ENCODE measurements at regions not wholly inside any gene's neighbourhood (a gene's known extent, or its start where the extent isn't known, plus 50 kb on each side); places are given as distances from the start of the nearest gene placed in this dataset.

DNA sequence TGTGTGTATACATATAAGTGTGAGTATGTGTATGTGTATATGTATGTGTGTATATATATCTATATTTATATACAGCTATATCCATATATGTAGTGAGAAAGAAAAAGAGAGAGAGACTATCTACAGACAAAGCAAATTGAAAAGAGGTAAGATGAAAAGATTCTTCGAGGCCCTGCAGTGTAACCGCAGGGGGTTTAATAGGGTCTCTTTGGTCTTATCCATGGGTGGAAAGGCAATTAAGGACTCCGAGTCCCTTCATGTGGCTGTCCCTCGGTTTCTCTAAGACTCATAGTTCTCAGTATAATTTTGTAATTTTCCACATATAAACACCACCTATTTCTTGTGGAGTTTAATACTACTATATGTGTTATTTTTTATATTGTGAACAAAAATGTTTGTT lies 50.6 kb upstream of the JAZF1 start:
- no peak for DNase-seq

DNA sequence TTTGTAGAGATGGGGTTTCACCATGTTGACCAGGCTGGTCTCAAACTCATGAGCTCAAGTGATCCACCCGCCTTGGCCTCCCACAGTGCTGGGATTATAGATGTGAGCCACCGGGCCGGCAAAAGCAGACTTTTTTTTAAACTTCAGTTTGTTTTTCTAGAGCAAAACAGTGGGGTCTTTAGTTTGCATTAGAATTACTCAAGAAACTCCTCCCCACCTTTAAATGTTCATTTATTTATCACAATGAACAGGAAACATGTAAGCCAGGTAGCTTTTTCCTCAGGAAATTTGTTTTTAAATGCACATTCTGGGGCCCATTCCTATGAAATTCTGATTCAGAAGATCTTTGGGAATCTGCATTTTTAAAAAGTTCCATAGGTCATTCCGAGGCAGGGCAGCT lies 56.0 kb upstream of the JAZF1 start:
- no peak for DNase-seq

DNA sequence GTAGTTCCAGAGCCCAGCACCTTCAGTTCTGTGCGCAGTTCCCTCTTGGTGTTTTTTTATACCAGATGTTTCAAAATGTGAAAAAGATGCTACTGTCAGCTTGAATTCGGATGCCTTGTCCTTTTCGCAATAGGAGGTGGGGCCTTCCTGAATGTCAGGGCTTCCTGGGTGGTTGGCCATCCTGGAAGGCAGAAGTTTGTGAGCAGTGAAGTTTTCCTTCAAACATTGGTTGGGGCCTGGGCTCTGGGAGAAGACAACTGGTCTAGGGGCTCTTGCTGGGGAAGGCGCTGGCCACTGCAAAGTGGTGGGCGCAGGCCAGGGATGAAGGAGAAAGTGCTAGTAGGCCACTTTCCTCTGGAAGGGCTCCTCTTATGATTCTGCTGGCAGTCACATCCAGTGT lies 56.8 kb upstream of the JAZF1 start:
- no peak for DNase-seq

DNA sequence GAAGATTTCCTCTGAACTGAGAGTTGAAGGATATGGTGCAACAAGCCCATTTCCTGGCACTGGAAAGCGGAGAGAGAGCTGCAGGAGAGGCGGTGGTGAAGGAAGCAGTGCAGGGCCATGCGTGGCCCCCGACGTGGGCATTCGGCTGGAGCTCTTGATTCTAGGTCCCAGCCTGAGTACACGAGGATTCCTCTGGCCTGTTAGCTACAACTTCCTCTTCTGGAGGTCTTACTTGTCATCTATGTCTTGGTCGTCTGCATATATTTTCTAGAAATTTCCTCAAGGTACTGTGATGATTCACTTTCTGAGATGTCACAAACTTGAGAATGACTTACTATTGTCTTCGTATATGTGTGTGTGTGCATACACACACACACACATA lies 59.2 kb upstream of the JAZF1 start:
- DNase-seq: no peak

DNA sequence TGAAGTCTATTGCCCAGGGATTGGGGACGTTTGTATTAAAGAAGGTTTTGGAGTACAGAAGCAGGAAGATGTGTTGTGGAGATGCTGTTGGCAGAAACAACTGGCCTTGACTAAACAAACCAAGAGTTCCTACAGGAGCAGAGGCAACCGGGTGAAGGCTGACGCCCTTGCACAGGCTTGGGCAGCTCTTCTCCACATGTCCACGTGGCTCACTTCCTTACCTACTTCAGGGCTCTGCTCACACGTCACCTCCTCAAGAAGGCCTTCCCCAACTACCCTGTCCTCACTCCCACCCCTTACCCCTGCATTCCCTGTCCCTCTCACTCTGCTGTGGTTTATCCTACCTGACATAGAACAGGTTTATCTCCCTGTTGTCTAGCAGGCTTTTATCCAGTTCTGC lies 59.9 kb upstream of the JAZF1 start:
- DNase-seq: no peak

DNA sequence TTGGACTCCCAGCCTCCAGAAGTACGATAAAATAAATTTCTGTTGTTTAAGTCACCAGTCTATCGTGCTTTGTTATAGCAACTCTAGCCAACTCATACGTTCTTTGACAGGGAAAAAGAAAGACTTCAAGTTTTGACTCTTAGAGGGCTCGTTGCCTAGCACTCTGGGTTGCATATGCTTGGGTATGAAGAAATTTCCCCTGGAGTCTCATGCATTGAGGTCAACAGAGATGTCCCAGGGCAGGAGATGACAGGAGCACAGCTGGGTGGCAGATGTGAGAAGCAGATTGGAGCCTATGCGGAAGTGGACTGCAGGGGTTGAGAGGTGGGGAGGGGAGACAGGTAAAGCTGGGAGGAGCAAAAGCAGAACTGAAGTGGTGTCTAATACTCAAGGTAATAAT lies 63.3 kb upstream of the JAZF1 start:
- DNase-seq: no peak

DNA sequence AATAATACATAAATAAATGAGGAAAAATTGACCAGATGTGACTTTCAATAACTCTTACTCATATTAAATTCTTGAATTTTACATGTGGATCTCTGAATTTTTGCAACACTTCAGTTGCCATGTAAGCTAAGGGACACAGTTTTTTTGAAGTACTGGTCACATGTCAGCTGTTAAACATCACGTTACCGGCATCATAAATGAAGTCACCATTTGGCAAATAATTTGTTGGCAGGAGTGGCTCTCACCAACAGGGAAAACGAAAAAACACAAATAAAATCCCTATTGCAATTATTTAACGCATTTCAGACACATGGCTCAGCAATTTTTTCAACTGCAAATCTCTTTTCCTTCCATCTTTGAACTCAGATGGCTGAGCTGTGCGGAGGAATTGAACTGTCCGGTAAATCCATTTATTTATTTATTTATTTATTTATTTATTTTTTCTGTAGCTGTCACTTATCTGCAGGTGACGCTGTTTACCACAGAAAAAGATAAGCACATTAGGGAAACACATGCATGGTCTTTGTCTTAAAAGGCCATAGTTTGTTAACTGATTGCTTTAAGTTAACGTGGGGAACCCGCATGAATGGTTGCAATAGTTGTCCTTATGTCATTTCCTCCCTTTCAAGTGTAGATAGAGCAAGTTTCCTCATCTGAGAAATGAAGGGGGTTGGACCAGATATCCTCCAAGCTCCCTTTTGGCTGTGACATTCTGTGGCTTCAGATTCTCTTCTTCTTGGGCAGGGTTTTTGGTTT lies 64.7 kb upstream of the JAZF1 start:
- no peak for DNase-seq

DNA sequence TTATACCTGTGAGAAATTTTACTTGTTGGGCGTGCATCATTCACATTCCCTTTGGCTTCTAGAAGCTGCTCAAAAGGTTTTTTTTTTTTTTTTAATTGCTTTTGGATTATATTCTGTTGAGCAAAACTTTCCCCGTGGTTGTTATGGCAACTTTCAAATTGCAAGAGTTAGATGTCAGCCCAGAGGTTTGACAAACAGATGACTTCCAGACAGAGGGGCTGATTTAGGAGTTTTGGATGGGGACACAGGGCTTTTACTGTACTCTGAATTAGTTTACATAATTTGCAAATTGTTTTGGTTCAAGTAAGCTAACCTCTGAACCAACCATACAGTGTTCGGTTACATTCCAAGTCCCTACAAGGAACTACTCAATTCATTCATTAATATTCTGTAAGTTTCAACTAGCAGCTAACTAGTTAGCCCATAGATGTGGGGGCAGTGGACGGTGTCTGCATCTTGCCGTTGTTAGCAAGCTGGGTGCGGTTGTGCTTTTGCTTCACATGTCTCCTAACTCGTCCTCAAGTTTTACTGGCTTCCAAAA lies 66.4 kb upstream of the JAZF1 start:
- no peak for DNase-seq

DNA sequence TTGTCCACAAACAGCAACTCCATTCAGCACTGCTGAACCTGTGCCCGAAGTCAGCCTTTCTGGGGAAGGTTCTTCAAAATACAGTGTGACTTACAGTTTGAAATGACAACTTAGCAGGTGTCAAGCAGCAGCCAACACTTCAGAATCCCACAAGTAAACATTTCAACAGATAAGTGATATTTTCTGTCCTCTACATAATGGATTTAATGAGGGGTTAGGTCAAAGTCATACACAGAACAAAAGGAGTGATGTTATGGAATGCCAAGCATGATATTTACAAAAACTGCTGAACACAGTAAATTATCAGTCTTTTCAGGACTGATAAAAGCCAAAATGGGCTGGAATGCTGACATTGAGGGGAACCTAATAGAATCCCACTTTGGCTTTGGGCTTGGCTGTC lies 77.6 kb upstream of the JAZF1 start:
- no peak for DNase-seq

DNA sequence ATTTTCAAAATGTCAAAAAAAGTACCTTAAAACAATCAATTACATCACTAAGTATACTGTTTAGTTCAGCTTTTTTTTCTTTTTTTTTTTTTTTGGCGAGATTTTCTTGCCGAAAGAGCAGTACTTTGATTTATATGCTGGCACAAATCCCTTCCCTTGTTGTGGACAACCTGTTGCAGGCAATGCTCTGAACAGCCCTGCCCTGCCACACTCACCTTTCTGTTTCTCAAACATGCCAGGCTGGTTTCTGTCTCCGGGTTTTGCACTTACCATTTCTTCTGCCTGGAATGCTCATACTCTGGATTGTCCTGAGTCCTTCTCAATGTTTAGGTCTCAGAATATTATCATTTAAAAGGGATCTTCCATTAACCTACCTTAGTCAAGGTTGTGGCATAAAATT lies 80.4 kb upstream of the JAZF1 start:
- DNase-seq: no peak

DNA sequence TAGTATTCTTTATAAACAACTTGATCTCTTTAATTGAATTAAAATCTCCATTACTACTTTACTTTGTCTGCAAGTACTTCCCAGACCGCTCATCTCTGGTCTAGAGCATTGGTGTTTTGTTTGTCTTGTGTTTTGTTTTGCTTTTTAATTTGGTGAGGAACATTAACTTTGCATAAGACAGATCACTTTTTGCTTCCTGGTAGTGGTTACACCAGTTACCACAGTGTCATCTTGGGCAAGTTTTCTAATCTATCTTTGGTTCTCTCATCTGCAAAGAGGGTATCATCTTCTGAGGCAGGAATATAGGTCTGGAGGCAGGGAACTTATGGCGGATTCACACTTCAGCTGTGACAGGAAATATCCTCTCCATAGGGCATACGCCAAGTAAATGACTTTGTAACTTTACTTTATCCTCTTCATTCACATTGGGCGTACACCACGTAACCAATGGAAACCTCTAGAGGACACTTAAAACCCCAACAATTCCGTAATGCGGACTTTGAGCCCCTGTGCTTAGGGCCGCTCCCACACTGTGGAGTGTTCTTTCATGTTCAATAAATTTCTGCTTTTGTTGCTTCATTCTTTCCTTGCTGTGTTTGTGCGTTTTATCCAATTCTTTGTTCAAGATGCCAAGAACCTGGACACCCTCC lies 83.2 kb upstream of the JAZF1 start:
- no peak for DNase-seq

DNA sequence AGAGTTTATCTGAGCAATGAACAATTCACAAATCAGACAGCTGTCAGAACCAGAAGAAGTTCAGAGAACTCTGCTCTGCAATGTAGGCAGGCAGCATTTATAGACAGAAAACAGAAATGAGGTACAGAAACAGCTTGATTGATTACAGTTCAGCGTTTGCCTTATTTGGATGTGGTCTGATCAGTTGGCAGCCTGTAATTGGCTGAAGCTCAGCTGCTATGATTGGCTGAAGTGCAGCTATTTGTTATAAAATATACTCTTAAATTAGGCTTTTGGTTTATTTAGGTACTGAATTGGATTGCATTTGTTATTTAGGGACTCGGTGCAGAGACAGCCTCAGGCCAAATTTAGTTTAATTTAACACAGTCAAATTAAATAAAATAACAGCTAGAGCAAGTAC lies 85.8 kb upstream of the JAZF1 start:
- no peak for DNase-seq

DNA sequence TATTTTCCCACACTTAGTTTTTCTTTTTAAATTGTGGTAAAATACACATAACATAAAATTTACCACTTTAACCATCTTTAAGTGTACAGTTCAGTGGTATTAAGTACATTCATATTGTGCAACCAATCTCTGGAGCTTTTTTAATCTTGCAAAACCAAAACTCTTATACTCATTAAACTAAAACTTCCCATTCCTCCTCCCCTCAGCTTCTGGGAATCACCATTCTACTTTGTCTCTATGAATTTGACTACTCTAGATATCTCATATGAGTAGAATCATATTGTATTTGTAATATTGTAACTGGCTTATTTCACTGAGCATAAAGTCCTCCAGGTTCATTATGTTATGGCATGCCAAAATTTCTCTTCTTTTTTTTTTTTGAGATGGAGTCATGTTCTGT lies 86.4 kb upstream of the JAZF1 start:
- no peak for DNase-seq

DNA sequence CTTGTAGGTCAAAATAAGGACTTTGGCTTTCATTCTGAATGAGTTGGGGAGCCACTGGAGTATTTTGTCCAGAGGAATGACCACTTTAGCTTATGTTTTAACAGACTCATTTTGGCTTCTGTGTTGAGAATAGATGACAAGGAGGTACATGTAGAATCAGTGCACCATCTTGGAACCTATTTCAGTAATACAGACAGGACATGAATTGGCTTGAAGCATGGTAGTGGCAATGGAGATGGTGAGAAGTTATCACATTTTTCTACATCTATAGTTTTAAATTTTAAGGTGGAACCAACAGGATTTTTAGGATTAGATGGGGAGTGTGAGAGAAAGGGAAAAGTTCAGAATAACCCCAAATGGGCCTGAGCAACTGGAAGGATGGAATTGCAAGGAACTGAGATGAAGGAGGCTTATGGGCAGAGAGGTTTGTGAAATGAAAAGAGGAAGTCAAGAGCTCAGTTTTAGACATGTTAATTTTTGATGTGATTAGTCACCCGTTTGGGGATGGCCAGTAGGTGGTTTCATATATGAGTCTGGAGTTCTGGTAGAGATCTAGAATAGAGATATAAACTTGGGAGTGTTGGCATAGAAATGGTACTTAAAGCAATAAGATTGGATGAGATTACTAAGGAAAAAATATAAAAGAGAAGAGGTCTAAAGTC lies 89.2 kb upstream of the JAZF1 start:
- DNase-seq: no peak

DNA sequence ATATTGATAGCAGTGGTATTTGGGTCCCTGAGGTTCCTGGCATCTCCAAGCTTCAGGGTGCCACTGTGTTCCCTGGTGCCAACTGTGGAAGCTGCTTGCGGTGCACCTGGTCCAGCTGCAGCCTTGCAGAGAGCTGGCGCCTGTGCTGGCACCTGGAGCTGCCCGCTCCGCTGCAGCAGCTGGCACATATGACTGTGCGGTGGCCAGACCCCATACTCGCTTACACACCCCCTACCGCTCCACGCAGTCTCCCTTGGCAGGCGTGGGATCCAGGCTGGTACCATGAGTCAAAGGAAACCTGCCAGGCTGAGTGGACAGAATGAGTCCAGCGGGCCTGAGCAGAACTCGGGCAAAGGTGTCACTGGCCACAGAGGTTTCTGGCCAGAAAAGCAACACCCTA lies 89.9 kb upstream of the JAZF1 start:
- no peak for DNase-seq

DNA sequence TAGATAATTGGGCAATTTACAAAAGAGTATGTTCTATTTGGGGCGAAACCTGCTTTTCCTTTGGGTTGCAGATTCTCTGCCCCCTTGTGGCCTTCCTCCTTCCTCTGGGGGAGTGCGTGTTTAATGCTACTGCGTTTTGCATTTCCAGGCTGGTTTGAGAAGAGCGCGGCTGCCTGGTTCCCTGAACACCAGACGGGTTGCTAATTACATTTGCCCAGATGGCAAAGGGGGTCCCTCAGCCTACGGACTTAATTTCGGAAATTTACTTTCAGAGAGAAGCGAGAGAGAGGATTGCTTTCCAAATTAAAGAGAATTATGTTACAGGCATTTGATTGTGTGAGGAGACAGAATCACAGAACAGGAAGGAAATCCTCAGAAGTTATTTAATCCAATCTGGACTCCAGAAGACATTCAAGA lies 91.9 kb upstream of the JAZF1 start:
- peak; percentile 87 to 95 for DNase-seq

DNA sequence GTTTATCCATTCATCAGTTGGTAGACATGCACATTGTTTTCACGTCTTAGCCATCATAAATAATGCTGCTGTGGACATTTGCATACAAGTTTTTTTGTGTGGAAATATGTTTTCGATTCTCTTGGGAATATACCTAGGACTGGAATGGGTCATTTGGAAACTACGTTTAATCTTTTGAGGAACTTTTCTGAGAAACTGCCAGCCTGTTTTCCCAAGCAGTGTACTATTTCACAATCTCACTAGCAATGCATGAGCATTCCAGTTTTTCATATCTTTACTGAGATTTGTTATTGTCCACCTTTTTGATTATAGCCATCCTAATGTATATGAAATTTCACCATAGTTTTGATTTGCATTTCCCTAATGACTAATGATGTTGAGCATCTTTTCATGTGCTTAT lies 95.7 kb upstream of the JAZF1 start:
- DNase-seq: no peak

DNA sequence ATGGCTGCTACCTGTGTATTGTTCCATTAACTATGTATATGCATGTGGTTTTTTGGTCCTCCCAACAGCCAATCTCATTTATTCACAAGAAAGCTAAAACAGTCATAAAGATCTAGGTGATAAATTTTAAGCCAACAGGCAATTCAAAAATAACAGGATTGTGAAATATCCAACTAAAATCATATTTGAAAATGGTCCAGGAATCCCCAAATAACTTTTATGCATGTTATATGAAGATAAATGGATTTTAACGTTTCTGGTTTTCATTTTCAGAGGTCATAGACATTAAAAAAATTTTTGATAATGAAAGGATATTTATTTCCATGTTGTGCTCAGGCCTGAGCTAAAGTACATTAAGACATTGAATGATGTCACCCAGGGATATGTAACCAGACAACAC lies 96.8 kb upstream of the JAZF1 start:
- DNase-seq: no peak

DNA sequence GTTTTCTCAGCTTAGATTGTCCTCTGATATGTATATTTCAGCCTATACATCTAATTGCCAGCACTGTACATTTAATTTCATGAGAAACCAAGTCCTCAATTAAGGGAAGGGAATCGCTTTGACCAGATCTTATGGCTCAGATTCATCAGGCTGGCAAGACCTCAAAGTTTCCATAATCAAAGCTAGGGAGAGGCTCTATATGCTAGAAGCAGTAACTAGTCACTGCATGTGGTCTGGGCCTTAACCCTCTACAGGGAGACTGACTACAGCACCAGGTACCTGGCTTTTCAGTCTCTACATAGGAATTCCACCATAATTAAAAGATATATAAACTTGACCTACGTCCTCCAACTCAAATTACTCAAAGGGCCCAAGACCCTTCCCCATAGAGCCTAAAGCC lies 97.4 kb upstream of the JAZF1 start:
- no peak for DNase-seq

DNA sequence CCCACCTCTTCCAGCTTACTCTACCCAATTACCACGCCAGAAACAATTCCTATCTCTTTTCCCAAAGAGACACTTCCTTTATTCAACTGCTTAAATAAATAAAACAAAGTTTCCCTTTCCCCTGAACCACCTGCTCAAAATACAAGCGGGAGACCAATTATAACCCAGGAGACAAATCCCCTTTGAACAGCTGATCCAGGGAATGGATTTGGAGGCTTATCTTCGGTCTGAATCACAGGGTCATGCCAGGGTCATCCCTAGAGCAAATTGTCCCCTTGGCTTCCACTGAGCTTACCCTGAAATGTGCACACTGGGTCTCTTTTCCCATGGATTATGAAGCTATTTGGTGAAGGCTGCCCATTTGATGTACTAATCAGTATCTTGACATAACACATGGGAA lies 99.9 kb upstream of the JAZF1 start:
- peak; percentile 38 to 39 for DNase-seq

DNA sequence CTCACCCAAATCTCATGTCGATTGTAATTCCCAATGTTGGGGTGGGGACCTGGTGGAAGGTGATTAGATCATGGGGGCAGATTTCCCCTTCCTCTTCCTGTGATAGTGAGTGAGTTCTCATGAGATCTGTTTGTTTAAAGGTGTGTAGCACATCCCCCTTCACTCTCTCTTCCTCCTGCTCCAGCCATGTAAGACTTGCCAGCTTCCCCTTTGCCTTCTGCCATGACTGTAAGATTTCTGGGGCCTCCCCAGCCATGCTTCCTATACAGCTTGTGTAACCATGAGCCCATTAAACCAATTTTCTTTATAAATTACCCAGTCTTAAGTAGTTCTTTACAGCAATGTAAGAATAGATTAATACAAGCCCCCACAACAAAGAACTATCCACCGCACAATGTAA lies 109.9 kb upstream of the JAZF1 start:
- DNase-seq: no peak

DNA sequence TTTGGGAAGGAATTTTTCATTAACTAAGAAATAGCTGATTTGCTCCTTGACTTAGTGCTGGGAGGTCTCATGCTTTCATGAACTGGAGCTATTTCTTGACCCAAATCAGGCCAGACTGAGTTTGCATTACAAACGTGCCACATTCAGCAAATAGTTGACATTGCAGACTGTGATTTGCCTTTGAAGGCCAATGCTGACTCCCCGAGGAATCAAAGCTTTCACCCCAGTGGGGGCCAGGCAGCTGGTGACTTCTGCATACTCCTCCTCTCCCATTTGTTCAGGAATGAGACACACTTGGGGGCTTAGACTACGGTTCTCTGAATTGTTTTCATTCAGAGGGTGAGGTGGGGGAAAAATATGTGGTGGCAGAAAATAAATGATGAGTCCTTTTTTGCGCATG lies 111.0 kb upstream of the JAZF1 start:
- no peak for DNase-seq

DNA sequence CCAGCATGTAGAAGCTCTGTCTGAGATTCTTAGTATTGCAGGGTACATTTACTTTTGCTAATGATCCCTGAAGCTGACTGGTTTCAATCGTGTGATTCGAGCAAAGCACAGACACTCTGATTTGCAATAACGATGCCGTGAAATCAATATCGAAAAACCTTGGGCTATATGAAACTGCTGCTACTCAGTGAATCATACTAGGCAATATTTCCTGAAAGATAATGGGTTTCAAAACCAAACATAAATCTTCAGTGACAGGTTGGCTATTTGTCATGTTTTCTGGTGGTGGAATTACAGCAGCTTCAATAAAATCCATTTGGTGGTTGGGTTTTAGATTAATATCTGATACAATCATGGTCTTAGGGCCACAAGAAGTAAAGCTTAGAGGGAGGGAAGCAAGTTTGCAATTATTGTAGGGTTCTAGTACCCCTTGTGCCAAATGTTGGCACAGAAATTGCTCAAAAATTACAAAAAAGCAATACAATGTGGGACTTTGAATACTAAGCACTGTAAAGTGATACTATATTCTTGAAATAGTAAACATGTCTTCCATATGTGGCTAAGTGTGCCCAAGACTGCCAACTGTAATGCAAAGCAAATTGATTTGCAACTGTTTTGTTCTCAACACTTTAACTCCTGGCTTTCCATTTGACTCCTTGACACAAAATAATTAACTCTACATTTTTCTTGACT lies 112.4 kb upstream of the JAZF1 start:
- no peak for DNase-seq

DNA sequence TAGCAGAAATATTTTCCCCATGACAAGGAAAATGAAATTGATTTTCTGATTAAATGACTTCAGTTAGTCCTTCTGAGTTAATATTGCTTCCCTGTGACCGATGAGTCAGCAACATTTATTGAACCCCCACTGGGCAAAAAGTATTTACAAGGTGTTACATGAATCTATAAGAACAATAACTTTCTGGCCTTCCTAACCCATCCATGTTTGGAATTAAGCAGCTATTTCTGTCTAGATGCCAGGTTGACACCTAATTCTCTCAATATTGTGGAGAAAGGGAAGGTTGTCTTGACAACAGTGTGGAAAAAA lies 112.9 kb upstream of the JAZF1 start:
- DNase-seq: no peak

Data from NCI-H524 (cell line).